GM12875 (cell line): ENCODE measurements at regions not wholly inside any gene's neighbourhood (a gene's known extent, or its start where the extent isn't known, plus 50 kb on each side); places are given as distances from the start of the nearest gene placed in this dataset.

Source experiments
- H3K4me3 ChIP-seq: one replicate; pipeline ENCODE4 v1.5.1; 2011; ENCODE audit warnings: low read depth, low read length, control low read depth
- CTCF ChIP-seq: IDR thresholded peaks from 2 replicates; pipeline ENCODE4 v1.5.1; 2011; ENCODE audit warnings: low read depth, mild to moderate bottlenecking, control low read depth, inconsistent platforms, low read length, moderate library complexity, borderline replicate concordance; ENCODE audit not compliant: insufficient read depth

- H3K4me3 ChIP-seq: no peak overlapping the region
- no peak for TF ChIP-seq CTCF
Measured at GRCh38 chr6:169909113-169909512, 157.7 kb downstream of the ERMARD start.

GRCh38 chr6:169908403-169908933 lies 157.0 kb downstream of the ERMARD start:
- H3K4me3 ChIP-seq: no peak overlapping the region
- TF ChIP-seq CTCF: no peak

- no peak for TF ChIP-seq CTCF
- no peak overlapping the region for H3K4me3 ChIP-seq
Measured at GRCh38 chr6:169907419-169908115, 156.1 kb downstream of the ERMARD start.

GRCh38 chr6:169906688-169907418 lies 155.4 kb downstream of the ERMARD start:
- no peak for TF ChIP-seq CTCF
- no peak overlapping the region for H3K4me3 ChIP-seq

- no peak for TF ChIP-seq CTCF
- no peak overlapping the region for H3K4me3 ChIP-seq
Measured at GRCh38 chr6:169906004-169906687, 154.7 kb downstream of the ERMARD start.

GRCh38 chr6:169905041-169905807 lies 153.8 kb downstream of the ERMARD start:
- TF ChIP-seq CTCF: no peak
- H3K4me3 ChIP-seq: no peak overlapping the region
